Testis (tissue), 2 donors: ENCODE measurements at regions not wholly inside any gene's neighbourhood (a gene's known extent, or its start where the extent isn't known, plus 50 kb on each side); places are given as distances from the start of the nearest gene placed in this dataset.

Experiments
- DNase-seq: peaks from one replicate; pipeline ENCODE4 v3.0.0-alpha.2; 2019
- H3K27ac ChIP-seq, 2 donors: fragments of 200-600 bp; sonication (generic); one replicate each; pipeline ENCODE4 v1.5.1; 2019
- H3K27me3 ChIP-seq: fragments of 200-600 bp; sonication (generic); one replicate; pipeline ENCODE4 v1.5.1; 2019
- H3K36me3 ChIP-seq: fragments of 200-600 bp; sonication (generic); one replicate; pipeline ENCODE4 v1.5.1; 2017; ENCODE audit warnings: low read depth; ENCODE audit errors: missing control alignments
- H3K4me1 ChIP-seq: fragments of 200-600 bp; sonication (generic); one replicate; pipeline ENCODE4 v1.5.1; 2019
- H3K4me3 ChIP-seq, 2 donors: fragments of 200-600 bp; sonication (generic); one replicate each; pipeline ENCODE4 v1.5.1; 2017 to 2019
- H3K9me3 ChIP-seq: fragments of 200-600 bp; sonication (generic); one replicate; pipeline ENCODE4 v1.5.1; 2017
- POLR2A ChIP-seq: fragments of 450-650 bp; IDR thresholded peaks from one replicate; pipeline ENCODE4 v1.6.1; 2017; ENCODE audit warnings: antibody characterized with exemption, mild to moderate bottlenecking, moderate library complexity
- WGBS, 2 donors: methylation state at CpG; one replicate each; pipeline ENCODE4 v1.1.5; 2018; 5-methylcytosine and 5-hydroxymethylcytosine counted together
- intact Hi-C: fragments of 100-400 bp; cut with DNase I; formaldehyde crosslinking; loops from one replicate; pipeline ENCODE4 v1.15.1; 2023; ENCODE audit warnings: low total_unique reads
- TF ChIP-seq, protein P1 (sequence below), 3 experiments: fragments of 450-650 bp in 2 of 3; fragments of 200-600 bp in 1 of 3; sonication (generic) in 1 of 3; IDR thresholded peaks; one replicate each; pipeline ENCODE4 v1.5.1; 2016 to 2019; ENCODE audit warnings: antibody characterized with exemption in 3 of 3, mild to moderate bottlenecking in 2 of 3, moderate library complexity in 1 of 3

DNA sequence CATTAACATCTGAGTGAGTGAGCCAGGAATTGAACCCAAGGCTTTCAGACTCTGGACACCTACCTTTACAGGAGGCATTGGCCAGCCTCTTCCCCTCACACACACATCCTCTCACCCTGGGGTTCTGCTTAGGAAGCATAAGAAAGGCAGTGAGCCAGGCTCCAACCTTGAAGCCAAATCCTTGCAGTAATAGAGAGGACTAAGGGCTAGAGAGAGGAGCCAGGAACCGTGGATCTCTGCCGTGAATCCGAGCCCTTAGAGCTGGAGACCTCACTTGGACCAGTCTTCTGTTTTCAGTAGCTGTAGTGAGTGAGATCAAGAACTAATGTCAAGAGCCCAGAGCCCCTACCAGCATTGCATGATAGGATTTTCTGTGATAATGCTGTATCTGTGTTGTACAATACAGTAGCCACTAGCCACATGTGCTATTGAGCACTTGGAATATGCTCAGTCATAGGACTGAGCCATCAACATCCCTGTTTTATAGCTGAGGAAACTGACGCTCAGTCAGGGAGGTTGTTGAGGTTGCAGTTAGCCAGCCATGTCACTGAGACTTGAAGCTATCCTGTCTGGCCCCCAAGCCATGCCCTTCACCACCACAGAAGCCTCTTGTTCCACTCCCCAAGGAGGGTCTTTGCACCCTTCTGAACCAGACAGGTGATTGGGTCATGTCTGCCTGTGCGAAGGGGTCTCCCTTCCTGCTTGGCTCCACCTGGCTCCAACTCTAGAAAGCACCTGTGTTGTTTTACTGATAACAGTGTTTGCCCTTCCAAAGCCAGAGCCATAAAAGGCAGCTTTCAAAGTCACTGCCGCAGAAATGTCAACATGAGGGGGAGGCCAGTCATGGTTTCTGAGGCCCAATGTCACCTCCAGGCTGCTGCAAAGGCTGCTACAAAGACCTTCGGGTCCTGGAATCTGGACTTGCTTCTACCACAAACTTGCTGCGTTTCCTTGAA, 101.1 kb upstream of the JUN start:
- Histone ChIP-seq H3K4me3 (no peak overlapping the region), H3K9me3 (no peaks in the 10 kb centered on the region), H3K27me3 (no peaks in the 10 kb centered on the region), H3K27ac (peak overlapping the region in 1 of 2 donors; percentile 66), H3K36me3 (no peaks in the 10 kb centered on the region), H3K4me1 (peaks cover 31% of the 10 kb centered on the region)
- 51 to 65% methylated on average over 8 of the region's 8 CpGs for WGBS, 2 donors
- no peak for TF ChIP-seq POLR2A
- TF ChIP-seq, protein P1, sequence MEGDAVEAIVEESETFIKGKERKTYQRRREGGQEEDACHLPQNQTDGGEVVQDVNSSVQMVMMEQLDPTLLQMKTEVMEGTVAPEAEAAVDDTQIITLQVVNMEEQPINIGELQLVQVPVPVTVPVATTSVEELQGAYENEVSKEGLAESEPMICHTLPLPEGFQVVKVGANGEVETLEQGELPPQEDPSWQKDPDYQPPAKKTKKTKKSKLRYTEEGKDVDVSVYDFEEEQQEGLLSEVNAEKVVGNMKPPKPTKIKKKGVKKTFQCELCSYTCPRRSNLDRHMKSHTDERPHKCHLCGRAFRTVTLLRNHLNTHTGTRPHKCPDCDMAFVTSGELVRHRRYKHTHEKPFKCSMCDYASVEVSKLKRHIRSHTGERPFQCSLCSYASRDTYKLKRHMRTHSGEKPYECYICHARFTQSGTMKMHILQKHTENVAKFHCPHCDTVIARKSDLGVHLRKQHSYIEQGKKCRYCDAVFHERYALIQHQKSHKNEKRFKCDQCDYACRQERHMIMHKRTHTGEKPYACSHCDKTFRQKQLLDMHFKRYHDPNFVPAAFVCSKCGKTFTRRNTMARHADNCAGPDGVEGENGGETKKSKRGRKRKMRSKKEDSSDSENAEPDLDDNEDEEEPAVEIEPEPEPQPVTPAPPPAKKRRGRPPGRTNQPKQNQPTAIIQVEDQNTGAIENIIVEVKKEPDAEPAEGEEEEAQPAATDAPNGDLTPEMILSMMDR (IDR thresholded peaks at IDR 0.05): no peak
- peak; percentile 74 for DNase-seq
- intact Hi-C loops: no loop called here

DNA sequence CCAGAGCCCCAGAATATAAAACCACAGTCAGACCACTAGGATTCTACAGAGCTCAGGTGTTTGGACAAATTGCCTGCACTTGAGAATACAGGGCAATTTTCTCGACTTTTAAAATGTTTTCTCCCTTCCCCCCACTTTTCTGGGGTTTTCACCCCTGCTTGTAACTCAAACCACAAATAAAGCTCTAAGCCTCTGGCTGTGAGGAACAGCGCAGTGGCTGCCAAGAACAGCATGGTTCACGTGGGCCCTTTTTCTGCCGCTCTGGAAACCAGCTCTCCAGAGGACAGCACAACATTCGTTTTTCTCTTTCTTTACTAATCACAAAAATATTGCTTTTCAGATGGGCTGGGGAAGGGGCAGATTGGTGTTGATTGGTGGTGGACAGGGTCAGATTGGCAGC, 102.2 kb upstream of the JUN start:
- H3K27me3 ChIP-seq: no peaks in the 10 kb centered on the region
- WGBS, 2 donors: 57 to 70% methylated on average over 5 of the region's 5 CpGs
- H3K4me3 ChIP-seq: no peak overlapping the region
- peak; percentile 65 for DNase-seq
- TF ChIP-seq, protein P1 (IDR thresholded peaks at IDR 0.05): no peak
- no peak for TF ChIP-seq POLR2A
- peaks cover 31% of the 10 kb centered on the region for H3K4me1 ChIP-seq
- intact Hi-C loops: no loop called here
- no peaks in the 10 kb centered on the region for H3K36me3 ChIP-seq
- no peaks in the 10 kb centered on the region for H3K9me3 ChIP-seq
- H3K27ac ChIP-seq: peak overlapping the region; percentile 33 to 66

DNA sequence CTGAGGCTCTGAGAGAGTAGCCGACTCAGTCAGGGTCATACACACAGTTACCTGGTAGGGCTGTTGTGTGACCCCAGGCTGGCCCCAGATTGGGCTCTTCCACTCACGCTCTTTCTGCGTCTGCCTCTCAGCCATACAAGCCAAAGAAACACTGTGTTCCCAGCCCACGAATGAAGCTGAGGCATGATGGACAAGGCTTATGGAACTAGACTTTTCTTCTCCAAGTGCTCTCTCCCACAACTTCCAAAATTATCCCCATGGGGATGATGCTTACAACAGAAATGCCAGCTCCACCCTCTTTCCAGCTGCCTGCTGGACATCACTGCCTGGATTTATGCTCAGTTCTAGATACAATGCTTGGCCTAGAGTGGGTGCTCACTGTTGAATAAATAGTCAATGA, 102.8 kb upstream of the JUN start:
- Histone ChIP-seq H3K4me1 (peaks cover 31% of the 10 kb centered on the region), H3K27me3 (no peaks in the 10 kb centered on the region), H3K9me3 (no peaks in the 10 kb centered on the region), H3K36me3 (no peaks in the 10 kb centered on the region), H3K4me3 (no peak overlapping the region), H3K27ac (peak overlapping the region; percentile 33 to 66)
- intact Hi-C loops: no loop called here
- TF ChIP-seq POLR2A: no peak
- TF ChIP-seq, protein P1 (IDR thresholded peaks at IDR 0.05): no peak
- DNase-seq: peak; percentile 46
- WGBS, 2 donors: 50 to 52% methylated on average over 4 of the region's 4 CpGs

DNA sequence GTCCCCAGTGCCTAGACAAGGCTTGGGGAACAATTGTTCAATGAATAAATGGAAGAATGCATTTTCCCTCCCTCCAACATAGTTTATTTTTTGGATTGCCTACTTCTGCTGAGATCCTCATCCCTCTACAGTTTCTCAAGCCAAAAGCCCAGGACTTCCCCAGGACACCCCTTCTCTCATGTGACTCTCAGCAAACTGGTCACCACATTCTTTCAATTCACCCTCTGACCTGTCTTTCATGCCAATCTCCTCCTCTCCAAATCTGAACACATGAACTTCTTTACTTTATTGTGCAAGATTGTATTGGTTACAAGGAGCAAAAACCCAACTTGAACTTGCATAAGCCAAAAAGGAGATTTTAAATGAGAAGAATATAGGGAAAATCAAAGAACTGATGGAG, 103.2 kb upstream of the JUN start:
- DNase-seq: no peak
- no peaks in the 10 kb centered on the region for H3K9me3 ChIP-seq
- intact Hi-C loops: no loop called here
- no peak overlapping the region for H3K4me3 ChIP-seq
- peak overlapping the region in 1 of 2 donors; percentile 61 for H3K27ac ChIP-seq
- H3K27me3 ChIP-seq: no peaks in the 10 kb centered on the region
- no peak for TF ChIP-seq POLR2A
- TF ChIP-seq, protein P1 (IDR thresholded peaks at IDR 0.05): no peak
- no peaks in the 10 kb centered on the region for H3K36me3 ChIP-seq
- peaks cover 31% of the 10 kb centered on the region for H3K4me1 ChIP-seq

DNA sequence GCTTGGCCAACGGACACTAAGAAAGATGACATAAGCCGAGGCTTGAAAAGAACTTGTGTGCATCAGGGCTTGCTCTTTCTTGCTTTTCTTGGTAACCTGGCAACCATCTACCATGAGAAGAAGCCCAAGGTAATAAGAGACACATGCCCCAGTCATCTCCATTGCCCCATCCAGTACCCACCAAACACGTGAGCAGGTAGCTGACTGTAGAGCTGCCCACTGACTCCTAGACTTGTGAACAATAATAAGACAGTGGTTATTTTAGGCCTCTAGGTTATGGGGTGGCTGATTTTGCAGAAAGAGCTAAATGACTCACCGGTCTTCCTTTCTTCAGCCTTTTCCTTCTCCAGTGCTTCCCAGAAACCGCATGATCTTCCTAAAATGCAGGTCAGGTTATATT, 105.0 kb upstream of the JUN start:
- no peaks in the 10 kb centered on the region for H3K36me3 ChIP-seq
- H3K4me1 ChIP-seq: peaks cover 38% of the 10 kb centered on the region
- DNase-seq: no peak
- H3K27ac ChIP-seq: no peak overlapping the region
- H3K4me3 ChIP-seq: no peak overlapping the region
- H3K27me3 ChIP-seq: no peaks in the 10 kb centered on the region
- 91 to 95% methylated on average over 5 of the region's 5 CpGs for whole genome bisulfite sequencing, 2 donors
- intact Hi-C loops: no loop called here
- TF ChIP-seq, protein P1 (IDR thresholded peaks at IDR 0.05): no peak
- no peak for TF ChIP-seq POLR2A
- no peaks in the 10 kb centered on the region for H3K9me3 ChIP-seq
